ENCODE measurements at regions not wholly inside any gene's neighbourhood (a gene's known extent, or its start where the extent isn't known, plus 50 kb on each side); places are given as distances from the start of the nearest gene placed in this dataset.

DNA sequence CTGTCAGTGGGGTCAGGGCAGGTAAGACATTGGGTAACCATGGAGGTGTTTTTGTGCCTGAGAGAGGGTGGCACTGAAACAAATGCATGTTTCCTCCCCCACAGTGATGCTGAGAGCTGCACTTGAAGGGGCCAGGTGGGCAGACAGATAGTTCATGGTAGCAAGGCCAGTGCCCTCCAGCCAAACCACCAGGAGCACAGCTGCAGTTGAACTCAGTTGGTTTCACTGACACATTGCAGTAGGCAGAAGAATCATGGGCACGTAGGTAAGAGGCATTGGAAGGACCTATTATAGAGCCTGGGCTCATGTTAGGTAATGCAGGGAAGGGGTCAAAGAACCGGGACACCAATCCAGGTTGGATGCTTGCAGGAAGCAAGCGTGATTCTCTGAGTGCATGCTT, 93.2 kb upstream of the ARL4C start:
- Histone ChIP-seq H3K56ac (replicated peaks; ENCODE audit: insufficient read length, low read depth, low read length) (no peak overlapping the region), H3K9ac (replicated peaks in 1 of 4; ENCODE audit: extremely low read depth in 1 of 4, low read depth in 3 of 4, low read length in 3 of 4) (no peak overlapping the region), H2BK120ac (replicated peaks; ENCODE audit: low read depth, low read length) (no peak overlapping the region), H4K91ac (replicated peaks; ENCODE audit: insufficient read length, low read length) (no peak overlapping the region), H3K4me3 (ENCODE audit: extremely low read depth in 1 of 4, insufficient read depth in 2 of 4, low read depth in 3 of 4, low read length in 4 of 4) (no peak overlapping the region), H3K27me3 (replicated peaks in 1 of 4; ENCODE audit: control insufficient read depth in 3 of 4, extremely low read depth in 1 of 4, insufficient read depth in 3 of 4, low read length in 3 of 4) (0 out of 7 replicates have a peak, but pooled peaks cover 0 to 2% (median 0%) of the 10 kb centered on the region in 4 experiments), H4K8ac (ENCODE audit: extremely low read depth, insufficient read depth, low read length) (no peak overlapping the region), H3K79me1 (ENCODE audit: low read depth, low read length) (no peaks in the 10 kb centered on the region), H2BK5ac (ENCODE audit: low read depth, low read length) (no peak overlapping the region), H4K5ac (ENCODE audit: insufficient read length, low read depth, low read length) (no peak overlapping the region), H2AK5ac (ENCODE audit: low read depth, low read length) (no peak overlapping the region), H2AFZ (ENCODE audit: low read length) (no peak overlapping the region), H2BK12ac (ENCODE audit: low read depth, low read length) (peak overlapping the region; percentile 69; the same call in 1 of the 2 replicates), H3K23ac (ENCODE audit: insufficient read length) (no peak overlapping the region), H3K14ac (ENCODE audit: insufficient read length) (no peak overlapping the region), H3K18ac (ENCODE audit: extremely low read depth, low read length) (0 out of 2 replicates have a peak overlapping the region, but pooled peaks have one; percentile 51), H3K4me2 (ENCODE audit: insufficient read depth in 1 of 2, low read depth in 2 of 2, low read length in 2 of 2) (no peak overlapping the region), H2BK20ac (ENCODE audit: low read length) (peak overlapping the region; percentile 6; the same call in 1 of the 2 replicates), H4K20me1 (replicated peaks in 1 of 2; ENCODE audit: control insufficient read depth in 1 of 2, insufficient read depth in 2 of 2, low read length in 2 of 2) (no peaks in the 10 kb centered on the region), H3K23me2 (ENCODE audit: low read depth, low read length) (peaks cover 2% of the 10 kb centered on the region; the same call in 1 of the 2 replicates), H3K79me2 (ENCODE audit: control insufficient read depth in 1 of 2, insufficient read depth in 2 of 2, low read length in 2 of 2) (no peaks in the 10 kb centered on the region), H3K4ac (replicated peaks; ENCODE audit: insufficient read length, low read depth, low read length) (no peak overlapping the region), H3K27ac (ENCODE audit: low read depth, low read length) (no peak overlapping the region), H3K9me3 (ENCODE audit: insufficient read depth in 2 of 2, low read depth in 1 of 2, low read length in 1 of 2) (no peaks in the 10 kb centered on the region), H2BK15ac (ENCODE audit: low read length) (no peak overlapping the region), H3K4me1 (replicated peaks in 1 of 4; ENCODE audit: control insufficient read depth in 3 of 4, insufficient read depth in 4 of 4, low read length in 3 of 4) (peaks cover 0 to 9% (median 0%) of the 10 kb centered on the region in 4 experiments; a peak in 2 of 7 replicates), H3K36me3 (ENCODE audit: control insufficient read depth in 2 of 4, insufficient read depth in 4 of 4, low read length in 3 of 4) (no peaks in the 10 kb centered on the region)
- FAIRE-seq (no peak), DNase-seq (ENCODE audit: low read depth in 1 of 2, low spot score in 2 of 2) (no peak)
- CTCF ChIA-PET (ENCODE audit: partially characterized antibody), result interaction anchor here (0.6 to 1.6 kb wide), 4 partner anchors 13 to 129 kb away, joined by 3 to 6 read pairs (median 4); no protein-coding TSS in a partner anchor
- 64% methylated on average over 3 of the region's 3 CpGs; no CpG with 5 or more reads in 1 of the 2 experiments for WGBS, 2 experiments (ENCODE audit: extremely low coverage in 1 of 2, insufficient coverage in 1 of 2, insufficient read length in 1 of 2, insufficient replicate concordance in 2 of 2, low coverage in 1 of 2, low lambda C conversion rate in 2 of 2, missing lambda C conversion rate in 1 of 2)
- POLR2A ChIA-PET (ENCODE audit: partially characterized antibody), result no interaction called here
- TF ChIP-seq KDM1A (IDR thresholded peaks at IDR 0.05; ENCODE audit: borderline replicate concordance, low read length) (no peak), SAP30 (IDR thresholded peaks at IDR 0.05; ENCODE audit: insufficient read depth, insufficient replicate concordance, low read length) (no peak), RNF2 (IDR thresholded peaks at IDR 0.05; ENCODE audit: borderline replicate concordance, low read depth, low read length, missing control alignments, poor library complexity, severe bottlenecking) (no peak), CREB1 (IDR thresholded peaks at IDR 0.05) (no peak), BCL11A (IDR thresholded peaks at IDR 0.05; ENCODE audit: low read depth in 2 of 2, low read length in 2 of 2) (no peak), SP4 (IDR thresholded peaks at IDR 0.05; ENCODE audit: low read length) (no peak), NANOG (IDR thresholded peaks at IDR 0.05; ENCODE audit: insufficient read depth, low read depth, low read length, poor library complexity, severe bottlenecking) (no peak), RBBP5 (IDR thresholded peaks at IDR 0.05; ENCODE audit: borderline replicate concordance, low read depth, low read length) (no peak), TCF12 (IDR thresholded peaks at IDR 0.05; ENCODE audit: low read depth, low read length) (no peak), POLR2A (IDR thresholded peaks at IDR 0.05; ENCODE audit: control extremely low read depth in 1 of 2, low read depth in 2 of 2, low read length in 2 of 2) (no peak), SIX5 (IDR thresholded peaks at IDR 0.05; ENCODE audit: low read depth, low read length) (no peak), CBX8 (IDR thresholded peaks at IDR 0.05; ENCODE audit: borderline replicate concordance, low read depth, low read length) (no peak), SIN3A (conservative IDR thresholded peaks at IDR 0.05 in 1 of 2, IDR thresholded peaks at IDR 0.05 in 1 of 2; ENCODE audit: low read depth in 1 of 2, low read length in 2 of 2) (no peak)
- TF ChIP-seq, protein P1, sequence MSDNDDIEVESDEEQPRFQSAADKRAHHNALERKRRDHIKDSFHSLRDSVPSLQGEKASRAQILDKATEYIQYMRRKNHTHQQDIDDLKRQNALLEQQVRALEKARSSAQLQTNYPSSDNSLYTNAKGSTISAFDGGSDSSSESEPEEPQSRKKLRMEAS (IDR thresholded peaks at IDR 0.05), result no peak
